ENCODE measurements at regions not wholly inside any gene's neighbourhood (a gene's known extent, or its start where the extent isn't known, plus 50 kb on each side); places are given as distances from the start of the nearest gene placed in this dataset.

DNA sequence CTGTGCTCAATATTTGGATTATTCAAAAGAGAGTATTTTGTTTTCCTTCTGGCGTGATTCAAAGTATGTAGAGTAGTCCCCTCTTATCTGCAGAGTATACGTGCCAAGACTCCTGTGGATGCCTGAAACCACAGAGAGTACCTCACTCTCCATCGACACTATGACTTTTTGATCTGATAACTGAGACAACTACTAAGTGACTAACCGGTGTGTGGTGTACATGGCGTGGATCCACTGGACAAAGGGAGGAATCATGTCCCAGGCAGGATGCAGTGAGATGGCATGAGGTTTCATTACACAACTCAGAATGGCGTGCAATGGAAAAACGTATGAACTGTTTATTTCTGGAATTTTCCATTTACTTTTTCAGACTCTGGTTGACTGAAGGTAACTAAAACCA, 112.2 kb upstream of the PDE7B start:
- Histone ChIP-seq H3K9ac (ENCODE audit: low read depth, low read length, poor library complexity) (no peak overlapping the region), H2BK5ac (ENCODE audit: low read length) (no peak overlapping the region), H2BK12ac (ENCODE audit: low read length) (no peak overlapping the region), H3K79me1 (ENCODE audit: low read depth, low read length) (no peaks in the 10 kb centered on the region), H3K27me3 (ENCODE audit: control insufficient read depth in 3 of 3, insufficient read depth in 3 of 3, low read depth in 1 of 3, low read length in 3 of 3) (no peaks in the 10 kb centered on the region), H3K9me3 (replicated peaks in 1 of 2; ENCODE audit: control insufficient read depth in 2 of 2, insufficient read depth in 1 of 2, low read depth in 1 of 2, low read length in 2 of 2) (no peaks in the 10 kb centered on the region), H3K4me1 (ENCODE audit: control insufficient read depth in 2 of 2, insufficient read depth in 1 of 2, low read depth in 1 of 2, low read length in 2 of 2) (no peaks in the 10 kb centered on the region), H3K18ac (ENCODE audit: low read length) (no peak overlapping the region), H3K14ac (ENCODE audit: low read length) (no peak overlapping the region), H2BK15ac (ENCODE audit: low read length) (no peak overlapping the region), H2AFZ (ENCODE audit: low read length) (no peak overlapping the region), H3K23ac (ENCODE audit: low read depth, low read length, poor library complexity) (no peak overlapping the region), H3K4me3 (ENCODE audit: low read length in 2 of 2) (no peak overlapping the region), H2BK120ac (ENCODE audit: low read depth, low read length) (no peak overlapping the region), H3K27ac (replicated peaks; ENCODE audit: low read length) (no peak overlapping the region), H3K4me2 (ENCODE audit: insufficient read depth, low read length, poor library complexity, severe bottlenecking) (no peak overlapping the region), H3K4ac (ENCODE audit: low read length) (no peak overlapping the region), H2AK5ac (ENCODE audit: low read depth, low read length) (no peak overlapping the region), H3K36me3 (replicated peaks in 1 of 2; ENCODE audit: control insufficient read depth in 2 of 2, insufficient read depth in 2 of 2, low read length in 2 of 2) (no peaks in the 10 kb centered on the region), H4K91ac (ENCODE audit: low read depth, low read length, poor library complexity) (no peak overlapping the region), H4K8ac (ENCODE audit: low read depth, low read length) (no peak overlapping the region)
- no peak for DNase-seq (ENCODE audit: low spot score)
- no CpG with 5 or more reads among the region's 7 CpGs for WGBS, 2 donors (ENCODE audit: extremely low coverage in 2 of 2, insufficient read length in 2 of 2, insufficient replicate concordance in 1 of 2)

DNA sequence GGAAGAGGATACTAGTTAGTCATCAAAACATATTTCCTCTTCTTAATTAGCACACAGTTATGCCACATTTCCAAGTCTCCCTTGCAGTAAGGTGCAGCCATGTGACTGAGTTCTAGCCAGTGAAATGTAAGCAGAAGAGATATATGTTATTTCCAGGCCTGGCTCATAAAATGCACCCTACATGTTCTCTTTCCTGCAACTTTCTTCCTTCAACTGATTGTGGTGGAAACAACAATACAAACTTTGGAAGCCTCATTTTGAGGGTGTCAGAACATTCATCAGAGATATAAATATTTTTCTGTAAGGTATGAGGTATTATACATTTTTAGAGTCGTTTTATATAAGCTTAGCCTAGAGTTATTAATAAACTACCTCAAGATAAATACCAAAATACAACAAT, 110.9 kb upstream of the PDE7B start:
- no CpG with 5 or more reads among the region's 1 CpG for WGBS, 2 donors (ENCODE audit: extremely low coverage in 2 of 2, insufficient read length in 2 of 2, insufficient replicate concordance in 1 of 2)
- no peak overlapping the region for H4K8ac ChIP-seq (ENCODE audit: low read depth, low read length)

DNA sequence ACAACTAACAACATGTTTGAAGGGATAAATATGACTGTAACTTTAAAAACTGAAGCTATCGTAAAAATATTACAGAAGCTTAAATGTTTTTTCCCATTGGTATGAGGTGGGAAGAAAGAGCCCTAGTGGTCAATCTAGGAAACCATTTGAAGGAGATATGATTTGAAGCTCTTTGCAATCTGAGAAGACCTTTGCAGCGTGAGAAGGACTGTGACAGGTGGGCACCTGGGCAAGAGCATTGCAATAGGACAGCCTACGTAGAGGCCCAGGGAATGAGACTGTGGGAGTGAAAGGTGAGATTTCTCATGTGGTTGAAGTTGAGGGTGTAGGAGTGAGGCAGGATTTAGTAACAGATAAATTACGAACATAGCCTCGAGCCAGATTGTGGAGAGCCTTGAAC, 108.0 kb upstream of the PDE7B start:
- DNase-seq (ENCODE audit: low spot score): no peak
- H2BK120ac ChIP-seq (ENCODE audit: low read depth, low read length): no peak overlapping the region
- no peak overlapping the region for H3K4me2 ChIP-seq (ENCODE audit: insufficient read depth, low read length, poor library complexity, severe bottlenecking)
- H3K9me3 ChIP-seq (replicated peaks in 1 of 2; ENCODE audit: control insufficient read depth in 2 of 2, insufficient read depth in 1 of 2, low read depth in 1 of 2, low read length in 2 of 2): no peaks in the 10 kb centered on the region
- H2BK15ac ChIP-seq (ENCODE audit: low read length): no peak overlapping the region
- no peak overlapping the region for H3K4ac ChIP-seq (ENCODE audit: low read length)
- no peaks in the 10 kb centered on the region for H3K4me1 ChIP-seq (ENCODE audit: control insufficient read depth in 2 of 2, insufficient read depth in 1 of 2, low read depth in 1 of 2, low read length in 2 of 2)
- H3K36me3 ChIP-seq (replicated peaks in 1 of 2; ENCODE audit: control insufficient read depth in 2 of 2, insufficient read depth in 2 of 2, low read length in 2 of 2): no peaks in the 10 kb centered on the region
- H3K23ac ChIP-seq (ENCODE audit: low read depth, low read length, poor library complexity): no peak overlapping the region
- no peaks in the 10 kb centered on the region for H3K79me1 ChIP-seq (ENCODE audit: low read depth, low read length)
- no peaks in the 10 kb centered on the region for H3K27me3 ChIP-seq (ENCODE audit: control insufficient read depth in 3 of 3, insufficient read depth in 3 of 3, low read depth in 1 of 3, low read length in 3 of 3)
- no CpG with 5 or more reads among the region's 5 CpGs for WGBS, 2 donors (ENCODE audit: extremely low coverage in 2 of 2, insufficient read length in 2 of 2, insufficient replicate concordance in 1 of 2)
- H4K91ac ChIP-seq (ENCODE audit: low read depth, low read length, poor library complexity): no peak overlapping the region
- no peak overlapping the region for H3K18ac ChIP-seq (ENCODE audit: low read length)
- H3K9ac ChIP-seq (ENCODE audit: low read depth, low read length, poor library complexity): no peak overlapping the region
- H3K27ac ChIP-seq (replicated peaks; ENCODE audit: low read length): no peak overlapping the region
- H2AFZ ChIP-seq (ENCODE audit: low read length): no peak overlapping the region
- no peak overlapping the region for H2AK5ac ChIP-seq (ENCODE audit: low read depth, low read length)
- H3K14ac ChIP-seq (ENCODE audit: low read length): no peak overlapping the region
- H3K4me3 ChIP-seq (ENCODE audit: low read length in 2 of 2): no peak overlapping the region
- no peak overlapping the region for H2BK12ac ChIP-seq (ENCODE audit: low read length)
- H4K8ac ChIP-seq (ENCODE audit: low read depth, low read length): no peak overlapping the region
- no peak overlapping the region for H2BK5ac ChIP-seq (ENCODE audit: low read length)

More for the DNA sequence above, 110.9 kb upstream of the PDE7B start:
- H3K23ac ChIP-seq (ENCODE audit: low read depth, low read length, poor library complexity): no peak overlapping the region
- no peak overlapping the region for H3K4ac ChIP-seq (ENCODE audit: low read length)
- no peak overlapping the region for H2AFZ ChIP-seq (ENCODE audit: low read length)
- no peak overlapping the region for H2AK5ac ChIP-seq (ENCODE audit: low read depth, low read length)
- DNase-seq (ENCODE audit: low spot score): no peak
- no peak overlapping the region for H3K27ac ChIP-seq (replicated peaks; ENCODE audit: low read length)
- H3K79me1 ChIP-seq (ENCODE audit: low read depth, low read length): no peaks in the 10 kb centered on the region
- no peak overlapping the region for H3K4me2 ChIP-seq (ENCODE audit: insufficient read depth, low read length, poor library complexity, severe bottlenecking)
- no peaks in the 10 kb centered on the region for H3K4me1 ChIP-seq (ENCODE audit: control insufficient read depth in 2 of 2, insufficient read depth in 1 of 2, low read depth in 1 of 2, low read length in 2 of 2)
- no peak overlapping the region for H3K9ac ChIP-seq (ENCODE audit: low read depth, low read length, poor library complexity)
- no peak overlapping the region for H2BK15ac ChIP-seq (ENCODE audit: low read length)
- H2BK120ac ChIP-seq (ENCODE audit: low read depth, low read length): no peak overlapping the region
- no peak overlapping the region for H2BK5ac ChIP-seq (ENCODE audit: low read length)
- H3K36me3 ChIP-seq (replicated peaks in 1 of 2; ENCODE audit: control insufficient read depth in 2 of 2, insufficient read depth in 2 of 2, low read length in 2 of 2): no peaks in the 10 kb centered on the region
- no peak overlapping the region for H3K18ac ChIP-seq (ENCODE audit: low read length)
- no peaks in the 10 kb centered on the region for H3K9me3 ChIP-seq (replicated peaks in 1 of 2; ENCODE audit: control insufficient read depth in 2 of 2, insufficient read depth in 1 of 2, low read depth in 1 of 2, low read length in 2 of 2)
- no peak overlapping the region for H2BK12ac ChIP-seq (ENCODE audit: low read length)
- H3K14ac ChIP-seq (ENCODE audit: low read length): no peak overlapping the region
- no peak overlapping the region for H3K4me3 ChIP-seq (ENCODE audit: low read length in 2 of 2)
- H3K27me3 ChIP-seq (ENCODE audit: control insufficient read depth in 3 of 3, insufficient read depth in 3 of 3, low read depth in 1 of 3, low read length in 3 of 3): no peaks in the 10 kb centered on the region
- no peak overlapping the region for H4K91ac ChIP-seq (ENCODE audit: low read depth, low read length, poor library complexity)

DNA sequence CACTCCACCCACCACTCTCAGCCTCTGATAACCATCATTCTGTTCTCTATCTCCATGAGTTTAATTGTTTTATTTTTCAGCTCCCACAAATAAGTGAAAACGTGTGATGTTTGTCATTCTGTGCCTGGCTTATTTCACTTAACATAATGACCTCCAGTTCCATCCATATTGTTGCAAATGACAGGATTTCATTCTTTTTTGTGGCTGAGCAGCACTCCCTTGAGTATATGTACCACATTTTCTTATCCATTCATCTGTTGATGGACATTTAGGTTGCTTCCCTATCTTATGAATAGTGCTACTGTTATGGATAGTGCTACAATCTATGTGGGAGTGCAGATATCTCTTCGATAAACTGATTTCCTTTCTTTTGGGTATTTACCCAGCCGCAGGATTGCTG, 103.3 kb upstream of the PDE7B start:
- no peak overlapping the region for H3K14ac ChIP-seq (ENCODE audit: low read length)
- H3K4me3 ChIP-seq (ENCODE audit: low read length in 2 of 2): no peak overlapping the region
- no peaks in the 10 kb centered on the region for H3K36me3 ChIP-seq (replicated peaks in 1 of 2; ENCODE audit: control insufficient read depth in 2 of 2, insufficient read depth in 2 of 2, low read length in 2 of 2)
- H3K23ac ChIP-seq (ENCODE audit: low read depth, low read length, poor library complexity): no peak overlapping the region
- no peaks in the 10 kb centered on the region for H3K4me1 ChIP-seq (ENCODE audit: control insufficient read depth in 2 of 2, insufficient read depth in 1 of 2, low read depth in 1 of 2, low read length in 2 of 2)
- H2BK120ac ChIP-seq (ENCODE audit: low read depth, low read length): no peak overlapping the region
- no peak overlapping the region for H2BK15ac ChIP-seq (ENCODE audit: low read length)
- WGBS, 2 donors (ENCODE audit: extremely low coverage in 2 of 2, insufficient read length in 2 of 2, insufficient replicate concordance in 1 of 2): no CpG with 5 or more reads among the region's 3 CpGs
- H4K91ac ChIP-seq (ENCODE audit: low read depth, low read length, poor library complexity): no peak overlapping the region
- H3K79me1 ChIP-seq (ENCODE audit: low read depth, low read length): no peaks in the 10 kb centered on the region
- H3K9ac ChIP-seq (ENCODE audit: low read depth, low read length, poor library complexity): no peak overlapping the region
- H3K9me3 ChIP-seq (replicated peaks in 1 of 2; ENCODE audit: control insufficient read depth in 2 of 2, insufficient read depth in 1 of 2, low read depth in 1 of 2, low read length in 2 of 2): no peaks in the 10 kb centered on the region
- H2BK5ac ChIP-seq (ENCODE audit: low read length): no peak overlapping the region
- H3K18ac ChIP-seq (ENCODE audit: low read length): no peak overlapping the region
- H4K8ac ChIP-seq (ENCODE audit: low read depth, low read length): no peak overlapping the region
- H2BK12ac ChIP-seq (ENCODE audit: low read length): no peak overlapping the region
- no peaks in the 10 kb centered on the region for H3K27me3 ChIP-seq (ENCODE audit: control insufficient read depth in 3 of 3, insufficient read depth in 3 of 3, low read depth in 1 of 3, low read length in 3 of 3)
- H2AFZ ChIP-seq (ENCODE audit: low read length): no peak overlapping the region
- DNase-seq (ENCODE audit: low spot score): no peak
- no peak overlapping the region for H2AK5ac ChIP-seq (ENCODE audit: low read depth, low read length)
- H3K4ac ChIP-seq (ENCODE audit: low read length): no peak overlapping the region
- no peak overlapping the region for H3K27ac ChIP-seq (replicated peaks; ENCODE audit: low read length)
- H3K4me2 ChIP-seq (ENCODE audit: insufficient read depth, low read length, poor library complexity, severe bottlenecking): no peak overlapping the region
